Thyroid gland (tissue), 4 donors: ENCODE measurements at regions not wholly inside any gene's neighbourhood (a gene's known extent, or its start where the extent isn't known, plus 50 kb on each side); places are given as distances from the start of the nearest gene placed in this dataset.

Experiments used
- CTCF ChIP-seq, 6 experiments: fragments of 200-600 bp in 3 of 6; fragments of 450-650 bp in 3 of 6; sonication (generic) in 3 of 6; IDR thresholded peaks; one replicate each; pipeline ENCODE4 v1.5.1; 2016 to 2019; ENCODE audit warnings: antibody characterized with exemption in 6 of 6, mild to moderate bottlenecking in 2 of 6, inconsistent platforms in 1 of 6, moderate library complexity in 1 of 6
- POLR2A ChIP-seq, 2 donors: fragments of 450-650 bp; IDR thresholded peaks; one replicate each; pipeline ENCODE4 v1.6.1; 2017; ENCODE audit warnings: antibody characterized with exemption in 2 of 2, mild to moderate bottlenecking in 2 of 2, moderate library complexity in 1 of 2

GRCh38 chr2:105681927-105682326 lies 62.8 kb upstream of the NCK2 start:
- no peak for TF ChIP-seq CTCF (IDR thresholded peaks at IDR 0.05)
- TF ChIP-seq POLR2A (IDR thresholded peaks at IDR 0.05): no peak
